GM23338 (cell line): ENCODE measurements at regions not wholly inside any gene's neighbourhood (a gene's known extent, or its start where the extent isn't known, plus 50 kb on each side); places are given as distances from the start of the nearest gene placed in this dataset.

Experiments used
- ATAC-seq: fragments of 200-7000 bp; cut with Tn5 transposase; 3 replicates; pipeline ENCODE4 v1.9.1; 2020
- DNase-seq: peaks from one replicate; pipeline ENCODE4 v3.0.0-alpha.2; 2015; ENCODE audit warnings: low spot score
- H2AFZ ChIP-seq: fragments of 200-600 bp; sonication (generic); 2 replicates; pipeline ENCODE4 v1.8.0; 2016; ENCODE audit warnings: antibody characterized with exemption, mild to moderate bottlenecking, moderate library complexity
- H3F3A ChIP-seq: fragments of 200-600 bp; sonication (generic); replicated peaks from 2 replicates; pipeline ENCODE4 v1.8.0; 2017; ENCODE audit warnings: antibody characterized with exemption, mixed run types, low read depth
- H3K27ac ChIP-seq: fragments of 200-600 bp; sonication (generic); 2 replicates; pipeline ENCODE4 v1.6.1; 2016; ENCODE audit warnings: low read depth
- H3K27me3 ChIP-seq: fragments of 200-600 bp; sonication (generic); 2 replicates; pipeline ENCODE4 v1.8.0; 2016; ENCODE audit warnings: mild to moderate bottlenecking, mixed run types, moderate library complexity; ENCODE audit not compliant: insufficient read depth
- H3K36me3 ChIP-seq: fragments of 200-600 bp; sonication (generic); 2 replicates; pipeline ENCODE4 v1.8.0; 2016; ENCODE audit warnings: mild to moderate bottlenecking; ENCODE audit not compliant: insufficient read depth
- H3K4me1 ChIP-seq: fragments of 200-600 bp; sonication (generic); 2 replicates; pipeline ENCODE4 v1.8.0; 2016; ENCODE audit warnings: mild to moderate bottlenecking, moderate library complexity; ENCODE audit not compliant: insufficient read depth
- H3K4me2 ChIP-seq: fragments of 200-600 bp; sonication (generic); 2 replicates; pipeline ENCODE4 v1.7.1; 2017; ENCODE audit warnings: mixed run types
- H3K4me3 ChIP-seq: fragments of 200-600 bp; sonication (generic); 2 replicates; pipeline ENCODE4 v1.6.1; 2016; ENCODE audit warnings: mixed run types
- H3K79me2 ChIP-seq: fragments of 200-600 bp; sonication (generic); replicated peaks from 2 replicates; pipeline ENCODE4 v1.8.0; 2017; ENCODE audit warnings: mild to moderate bottlenecking; ENCODE audit not compliant: insufficient read depth
- H3K9me2 ChIP-seq: fragments of 200-600 bp; sonication (generic); 2 replicates; pipeline ENCODE4 v1.8.0; 2017; ENCODE audit not compliant: insufficient read depth
- H4K20me1 ChIP-seq: fragments of 200-600 bp; sonication (generic); replicated peaks from 2 replicates; pipeline ENCODE4 v1.8.0; 2017; ENCODE audit warnings: mild to moderate bottlenecking; ENCODE audit not compliant: insufficient read depth
- H3K27ac Mint-ChIP-seq: 2 replicates; pipeline ENCODE4 v1.8.0; 2020; ENCODE audit warnings: inconsistent platforms, mild to moderate bottlenecking, moderate library complexity, mixed read lengths
- H3K27me3 Mint-ChIP-seq: 3 replicates; pipeline ENCODE4 v1.8.0; 2022; ENCODE audit warnings: low read depth, mild to moderate bottlenecking, moderate library complexity, mixed read lengths, inconsistent platforms; ENCODE audit not compliant: insufficient read depth, poor library complexity
- H3K36me3 Mint-ChIP-seq: 3 replicates; pipeline ENCODE4 v1.8.0; 2021; ENCODE audit warnings: low read depth, mild to moderate bottlenecking, inconsistent platforms, moderate library complexity, mixed read lengths
- H3K4me1 Mint-ChIP-seq: 3 replicates; pipeline ENCODE4 v1.8.0; 2020; ENCODE audit warnings: mild to moderate bottlenecking, inconsistent platforms, mixed read lengths
- H3K4me3 Mint-ChIP-seq: 3 replicates; pipeline ENCODE4 v1.8.0; 2021; ENCODE audit warnings: moderate library complexity, mild to moderate bottlenecking, inconsistent platforms, mixed read lengths
- H3K9me3 Mint-ChIP-seq: 3 replicates; pipeline ENCODE4 v1.8.0; 2020; ENCODE audit warnings: moderate library complexity, mild to moderate bottlenecking, inconsistent platforms, mixed read lengths
- CTCF ChIP-seq, 2 experiments: fragments of 200-600 bp in 1 of 2; sonication (generic) in 1 of 2; conservative IDR thresholded peaks; 2 replicates each; pipeline versions ENCODE4 v1.5.1 to v1.6.1; 2016 to 2017; ENCODE audit warnings: antibody characterized with exemption in 2 of 2, low read depth in 2 of 2, mild to moderate bottlenecking in 2 of 2, moderate library complexity in 1 of 2
- EZH2 ChIP-seq: fragments of 200-600 bp; sonication (generic); IDR thresholded peaks from one replicate; pipeline ENCODE4 v1.8.0; 2017; ENCODE audit warnings: antibody characterized with exemption, mild to moderate bottlenecking, low read depth; ENCODE audit not compliant: unreplicated experiment
- ZNF331 ChIP-seq: fragments of 250-450 bp; sonication (Bioruptor Pico); IDR thresholded peaks from 2 replicates; pipeline ENCODE4 v1.5.0; 2020; ENCODE audit warnings: low read depth, mild to moderate bottlenecking, moderate library complexity
- TF ChIP-seq, protein P1 (sequence below): IDR thresholded peaks from one replicate; pipeline ENCODE4 v1.6.1; 2018; ENCODE audit warnings: antibody characterized with exemption; ENCODE audit not compliant: unreplicated experiment
- TF ChIP-seq, protein P2 (sequence below): IDR thresholded peaks from 2 replicates; pipeline ENCODE4 v1.6.1; 2016; ENCODE audit warnings: antibody characterized with exemption

GRCh38 chr6:30005482-30005881 lies 55.6 kb upstream of the POLR1H start:
- H3K9me2 ChIP-seq = no peaks in the 10 kb centered on the region
- no peaks in the 10 kb centered on the region for H3K79me2 ChIP-seq
- Mint-ChIP-seq H3K27me3 (peaks cover 40% of the 10 kb centered on the region), H3K36me3 (no peaks in the 10 kb centered on the region), H3K4me1 (peaks cover 14% of the 10 kb centered on the region), H3K4me3 (peak overlapping the region; percentile 78), H3K27ac (no peak overlapping the region), H3K9me3 (no peaks in the 10 kb centered on the region)
- H3K27me3 ChIP-seq = peaks cover 84% of the 10 kb centered on the region
- H3F3A ChIP-seq = no peaks in the 10 kb centered on the region; the same call in 1 of the 2 replicates
- TF ChIP-seq, protein P1, sequence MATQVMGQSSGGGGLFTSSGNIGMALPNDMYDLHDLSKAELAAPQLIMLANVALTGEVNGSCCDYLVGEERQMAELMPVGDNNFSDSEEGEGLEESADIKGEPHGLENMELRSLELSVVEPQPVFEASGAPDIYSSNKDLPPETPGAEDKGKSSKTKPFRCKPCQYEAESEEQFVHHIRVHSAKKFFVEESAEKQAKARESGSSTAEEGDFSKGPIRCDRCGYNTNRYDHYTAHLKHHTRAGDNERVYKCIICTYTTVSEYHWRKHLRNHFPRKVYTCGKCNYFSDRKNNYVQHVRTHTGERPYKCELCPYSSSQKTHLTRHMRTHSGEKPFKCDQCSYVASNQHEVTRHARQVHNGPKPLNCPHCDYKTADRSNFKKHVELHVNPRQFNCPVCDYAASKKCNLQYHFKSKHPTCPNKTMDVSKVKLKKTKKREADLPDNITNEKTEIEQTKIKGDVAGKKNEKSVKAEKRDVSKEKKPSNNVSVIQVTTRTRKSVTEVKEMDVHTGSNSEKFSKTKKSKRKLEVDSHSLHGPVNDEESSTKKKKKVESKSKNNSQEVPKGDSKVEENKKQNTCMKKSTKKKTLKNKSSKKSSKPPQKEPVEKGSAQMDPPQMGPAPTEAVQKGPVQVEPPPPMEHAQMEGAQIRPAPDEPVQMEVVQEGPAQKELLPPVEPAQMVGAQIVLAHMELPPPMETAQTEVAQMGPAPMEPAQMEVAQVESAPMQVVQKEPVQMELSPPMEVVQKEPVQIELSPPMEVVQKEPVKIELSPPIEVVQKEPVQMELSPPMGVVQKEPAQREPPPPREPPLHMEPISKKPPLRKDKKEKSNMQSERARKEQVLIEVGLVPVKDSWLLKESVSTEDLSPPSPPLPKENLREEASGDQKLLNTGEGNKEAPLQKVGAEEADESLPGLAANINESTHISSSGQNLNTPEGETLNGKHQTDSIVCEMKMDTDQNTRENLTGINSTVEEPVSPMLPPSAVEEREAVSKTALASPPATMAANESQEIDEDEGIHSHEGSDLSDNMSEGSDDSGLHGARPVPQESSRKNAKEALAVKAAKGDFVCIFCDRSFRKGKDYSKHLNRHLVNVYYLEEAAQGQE = no peak
- TF ChIP-seq ZNF331 (CRISPR knock-in tag) (no peak), CTCF (conservative IDR thresholded peaks at IDR 0.05; ENCODE audit: low read depth in 2 of 2) (no peak)
- peak overlapping the region; percentile 93; the same call in 1 of the 2 replicates for H3K4me2 ChIP-seq
- peaks cover 5% of the 10 kb centered on the region for H3K4me1 ChIP-seq
- no peak for DNase-seq
- ATAC-seq = no peak
- 0 out of 2 replicates have a peak, but pooled peaks cover 3% of the 10 kb centered on the region for H4K20me1 ChIP-seq
- no peaks in the 10 kb centered on the region for H3K36me3 ChIP-seq
- H2AFZ ChIP-seq = no peak overlapping the region; the same call in 1 of the 2 replicates
- H3K27ac ChIP-seq = no peak overlapping the region
- H3K4me3 ChIP-seq = no peak overlapping the region

GRCh38 chr6:30006170-30007131 lies 54.6 kb upstream of the POLR1H start:
- Histone ChIP-seq H3K27ac (no peak overlapping the region), H3K4me1 (peaks cover 5% of the 10 kb centered on the region), H3K36me3 (no peaks in the 10 kb centered on the region), H3F3A (no peaks in the 10 kb centered on the region; the same call in 1 of the 2 replicates), H3K4me3 (peak overlapping the region; percentile 79), H3K27me3 (peaks cover 88% of the 10 kb centered on the region), H2AFZ (peak overlapping the region; percentile 93), H3K9me2 (no peaks in the 10 kb centered on the region), H3K79me2 (no peaks in the 10 kb centered on the region), H3K4me2 (peak overlapping the region; percentile 93), H4K20me1 (0 out of 2 replicates have a peak, but pooled peaks cover 3% of the 10 kb centered on the region)
- DNase-seq (peak; percentile 53), ATAC-seq (peak; percentile 83)
- no peaks in the 10 kb centered on the region for H3K9me3 Mint-ChIP-seq
- H3K27me3 Mint-ChIP-seq = peaks cover 38% of the 10 kb centered on the region
- TF ChIP-seq, protein P2, sequence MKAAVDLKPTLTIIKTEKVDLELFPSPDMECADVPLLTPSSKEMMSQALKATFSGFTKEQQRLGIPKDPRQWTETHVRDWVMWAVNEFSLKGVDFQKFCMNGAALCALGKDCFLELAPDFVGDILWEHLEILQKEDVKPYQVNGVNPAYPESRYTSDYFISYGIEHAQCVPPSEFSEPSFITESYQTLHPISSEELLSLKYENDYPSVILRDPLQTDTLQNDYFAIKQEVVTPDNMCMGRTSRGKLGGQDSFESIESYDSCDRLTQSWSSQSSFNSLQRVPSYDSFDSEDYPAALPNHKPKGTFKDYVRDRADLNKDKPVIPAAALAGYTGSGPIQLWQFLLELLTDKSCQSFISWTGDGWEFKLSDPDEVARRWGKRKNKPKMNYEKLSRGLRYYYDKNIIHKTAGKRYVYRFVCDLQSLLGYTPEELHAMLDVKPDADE = no peak
- TF ChIP-seq EZH2 = peak; percentile 25
- H3K4me1 Mint-ChIP-seq = peaks cover 14% of the 10 kb centered on the region
- H3K4me3 Mint-ChIP-seq = peak overlapping the region; percentile 78
- H3K27ac Mint-ChIP-seq = no peak overlapping the region
- H3K36me3 Mint-ChIP-seq = no peaks in the 10 kb centered on the region
